ENCODE measurements at regions not wholly inside any gene's neighbourhood (a gene's known extent, or its start where the extent isn't known, plus 50 kb on each side); places are given as distances from the start of the nearest gene placed in this dataset.

DNA sequence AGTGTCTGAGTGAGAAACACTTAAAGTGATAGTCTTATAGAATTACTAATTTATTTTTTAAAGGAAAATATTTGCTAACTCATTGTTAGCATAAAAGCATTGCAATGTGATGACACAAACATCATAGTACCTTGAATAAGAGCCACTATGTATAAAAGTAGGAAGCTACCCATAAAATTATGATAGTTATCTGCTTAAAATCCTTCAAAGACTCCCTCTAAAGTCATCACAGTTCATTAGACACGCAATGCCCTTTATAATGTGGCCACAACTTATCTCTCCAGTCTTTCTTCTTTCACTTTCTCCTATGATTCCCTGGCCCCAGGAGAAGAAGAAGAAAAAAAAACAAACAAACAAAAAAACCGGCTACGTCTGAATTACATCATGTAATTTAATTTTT is 1144.0 kb upstream of the NUDT12 start:
- no peak overlapping the region for H3K4me3 ChIP-seq (ENCODE audit: low read depth in 1 of 3, low read length in 3 of 3)

DNA sequence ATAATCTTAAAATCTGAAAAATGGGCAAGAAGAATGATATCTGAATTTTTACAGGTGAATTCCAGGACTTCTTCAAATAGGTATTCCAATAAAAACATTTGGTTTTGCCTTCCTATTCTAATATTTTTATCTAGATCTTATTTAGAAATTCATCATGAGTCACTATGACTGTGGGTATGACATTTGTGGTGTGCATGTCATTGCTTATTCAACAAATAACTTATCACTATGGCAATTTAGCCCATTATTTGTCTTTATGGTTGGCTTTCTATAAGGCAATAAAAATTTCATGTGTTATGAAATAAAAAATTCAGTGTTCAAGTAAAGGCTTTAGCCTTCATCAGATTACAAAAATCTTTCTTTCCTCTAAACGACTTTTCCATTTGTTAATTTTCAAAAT is 1139.6 kb upstream of the NUDT12 start:
- H3K4me1 ChIP-seq (ENCODE audit: control insufficient read depth in 4 of 4, insufficient read depth in 4 of 4, low read length in 3 of 4) = no peaks in the 10 kb centered on the region
- 62% methylated on average over 1 of the region's 1 CpG for WGBS
- H3K36me3 ChIP-seq (ENCODE audit: control insufficient read depth in 4 of 4, insufficient read depth in 3 of 4, low read depth in 1 of 4, low read length in 3 of 4) = no peaks in the 10 kb centered on the region
- H3K27me3 ChIP-seq (ENCODE audit: control insufficient read depth in 4 of 4, insufficient read depth in 4 of 4, low read length in 3 of 4) = no peaks in the 10 kb centered on the region
- no peak overlapping the region for H3K9ac ChIP-seq (ENCODE audit: low read depth in 1 of 2, low read length in 2 of 2)
- DNase-seq (ENCODE audit: low spot score) = no peak
- H3K9me3 ChIP-seq (ENCODE audit: control insufficient read depth in 4 of 4, low read length in 3 of 4) = peaks cover 1 to 11% (median 8%) of the 10 kb centered on the region in 4 donors
- TF ChIP-seq FOXA1 (IDR thresholded peaks at IDR 0.05) (no peak), JUND (IDR thresholded peaks at IDR 0.05) (no peak), NR2F2 (IDR thresholded peaks at IDR 0.05) (no peak), FOXA2 (IDR thresholded peaks at IDR 0.05) (no peak), SP1 (IDR thresholded peaks at IDR 0.05) (no peak), RAD21 (IDR thresholded peaks at IDR 0.05) (no peak)
- TF ChIP-seq, protein P1, sequence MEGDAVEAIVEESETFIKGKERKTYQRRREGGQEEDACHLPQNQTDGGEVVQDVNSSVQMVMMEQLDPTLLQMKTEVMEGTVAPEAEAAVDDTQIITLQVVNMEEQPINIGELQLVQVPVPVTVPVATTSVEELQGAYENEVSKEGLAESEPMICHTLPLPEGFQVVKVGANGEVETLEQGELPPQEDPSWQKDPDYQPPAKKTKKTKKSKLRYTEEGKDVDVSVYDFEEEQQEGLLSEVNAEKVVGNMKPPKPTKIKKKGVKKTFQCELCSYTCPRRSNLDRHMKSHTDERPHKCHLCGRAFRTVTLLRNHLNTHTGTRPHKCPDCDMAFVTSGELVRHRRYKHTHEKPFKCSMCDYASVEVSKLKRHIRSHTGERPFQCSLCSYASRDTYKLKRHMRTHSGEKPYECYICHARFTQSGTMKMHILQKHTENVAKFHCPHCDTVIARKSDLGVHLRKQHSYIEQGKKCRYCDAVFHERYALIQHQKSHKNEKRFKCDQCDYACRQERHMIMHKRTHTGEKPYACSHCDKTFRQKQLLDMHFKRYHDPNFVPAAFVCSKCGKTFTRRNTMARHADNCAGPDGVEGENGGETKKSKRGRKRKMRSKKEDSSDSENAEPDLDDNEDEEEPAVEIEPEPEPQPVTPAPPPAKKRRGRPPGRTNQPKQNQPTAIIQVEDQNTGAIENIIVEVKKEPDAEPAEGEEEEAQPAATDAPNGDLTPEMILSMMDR (IDR thresholded peaks at IDR 0.05; ENCODE audit: low read depth, low read length, missing input control) = no peak
- TF ChIP-seq, protein P2, sequence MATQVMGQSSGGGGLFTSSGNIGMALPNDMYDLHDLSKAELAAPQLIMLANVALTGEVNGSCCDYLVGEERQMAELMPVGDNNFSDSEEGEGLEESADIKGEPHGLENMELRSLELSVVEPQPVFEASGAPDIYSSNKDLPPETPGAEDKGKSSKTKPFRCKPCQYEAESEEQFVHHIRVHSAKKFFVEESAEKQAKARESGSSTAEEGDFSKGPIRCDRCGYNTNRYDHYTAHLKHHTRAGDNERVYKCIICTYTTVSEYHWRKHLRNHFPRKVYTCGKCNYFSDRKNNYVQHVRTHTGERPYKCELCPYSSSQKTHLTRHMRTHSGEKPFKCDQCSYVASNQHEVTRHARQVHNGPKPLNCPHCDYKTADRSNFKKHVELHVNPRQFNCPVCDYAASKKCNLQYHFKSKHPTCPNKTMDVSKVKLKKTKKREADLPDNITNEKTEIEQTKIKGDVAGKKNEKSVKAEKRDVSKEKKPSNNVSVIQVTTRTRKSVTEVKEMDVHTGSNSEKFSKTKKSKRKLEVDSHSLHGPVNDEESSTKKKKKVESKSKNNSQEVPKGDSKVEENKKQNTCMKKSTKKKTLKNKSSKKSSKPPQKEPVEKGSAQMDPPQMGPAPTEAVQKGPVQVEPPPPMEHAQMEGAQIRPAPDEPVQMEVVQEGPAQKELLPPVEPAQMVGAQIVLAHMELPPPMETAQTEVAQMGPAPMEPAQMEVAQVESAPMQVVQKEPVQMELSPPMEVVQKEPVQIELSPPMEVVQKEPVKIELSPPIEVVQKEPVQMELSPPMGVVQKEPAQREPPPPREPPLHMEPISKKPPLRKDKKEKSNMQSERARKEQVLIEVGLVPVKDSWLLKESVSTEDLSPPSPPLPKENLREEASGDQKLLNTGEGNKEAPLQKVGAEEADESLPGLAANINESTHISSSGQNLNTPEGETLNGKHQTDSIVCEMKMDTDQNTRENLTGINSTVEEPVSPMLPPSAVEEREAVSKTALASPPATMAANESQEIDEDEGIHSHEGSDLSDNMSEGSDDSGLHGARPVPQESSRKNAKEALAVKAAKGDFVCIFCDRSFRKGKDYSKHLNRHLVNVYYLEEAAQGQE (IDR thresholded peaks at IDR 0.05) = no peak
- H3K27ac ChIP-seq (ENCODE audit: low read depth in 1 of 2, low read length in 2 of 2) = no peak overlapping the region
- H3K4me3 ChIP-seq (ENCODE audit: low read depth in 1 of 3, low read length in 3 of 3) = no peak overlapping the region

More for the DNA sequence above, 1144.0 kb upstream of the NUDT12 start:
- 50% methylated on average over 3 of the region's 3 CpGs for WGBS
- no peaks in the 10 kb centered on the region for H3K4me1 ChIP-seq (ENCODE audit: control insufficient read depth in 4 of 4, insufficient read depth in 4 of 4, low read length in 3 of 4)
- DNase-seq (ENCODE audit: low spot score) = no peak
- H3K36me3 ChIP-seq (ENCODE audit: control insufficient read depth in 4 of 4, insufficient read depth in 3 of 4, low read depth in 1 of 4, low read length in 3 of 4) = no peaks in the 10 kb centered on the region
- no peaks in the 10 kb centered on the region for H3K9me3 ChIP-seq (ENCODE audit: control insufficient read depth in 4 of 4, low read length in 3 of 4)
- TF ChIP-seq FOXA2 (IDR thresholded peaks at IDR 0.05) (no peak), SP1 (IDR thresholded peaks at IDR 0.05) (no peak), TAF1 (conservative IDR thresholded peaks at IDR 0.05) (no peak), YY1 (IDR thresholded peaks at IDR 0.05) (no peak), RXRA (IDR thresholded peaks at IDR 0.05) (no peak)
- TF ChIP-seq, protein P3, sequence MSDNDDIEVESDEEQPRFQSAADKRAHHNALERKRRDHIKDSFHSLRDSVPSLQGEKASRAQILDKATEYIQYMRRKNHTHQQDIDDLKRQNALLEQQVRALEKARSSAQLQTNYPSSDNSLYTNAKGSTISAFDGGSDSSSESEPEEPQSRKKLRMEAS (IDR thresholded peaks at IDR 0.05) = no peak
- no peaks in the 10 kb centered on the region for H3K27me3 ChIP-seq (ENCODE audit: control insufficient read depth in 4 of 4, insufficient read depth in 4 of 4, low read length in 3 of 4)
- H3K9ac ChIP-seq (ENCODE audit: low read depth in 1 of 2, low read length in 2 of 2) = no peak overlapping the region
- no peak overlapping the region for H3K27ac ChIP-seq (ENCODE audit: low read depth in 1 of 2, low read length in 2 of 2)

DNA sequence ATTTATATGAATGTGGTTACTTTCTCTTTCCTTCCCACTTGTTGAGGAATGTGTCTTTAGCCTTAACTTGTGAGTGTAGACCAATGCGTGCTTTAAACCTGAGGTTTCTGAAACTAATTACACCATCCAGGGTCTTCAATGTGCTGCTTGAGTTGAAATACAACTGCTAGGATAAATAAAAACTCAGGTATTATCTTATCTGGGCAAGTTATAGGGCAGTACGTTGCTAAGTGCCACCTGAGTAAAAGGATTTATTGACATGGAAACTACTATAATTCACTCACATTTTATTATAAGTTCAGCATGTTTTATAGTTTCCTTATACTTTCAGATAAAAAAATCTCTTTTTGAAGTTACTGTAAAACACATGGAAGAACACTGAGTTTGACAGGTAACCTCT is 1136.8 kb upstream of the NUDT12 start:
- H3K4me3 ChIP-seq (ENCODE audit: low read depth in 1 of 3, low read length in 3 of 3) = no peak overlapping the region
- H3K9ac ChIP-seq (ENCODE audit: low read depth in 1 of 2, low read length in 2 of 2) = no peak overlapping the region
- no peak overlapping the region for H3K27ac ChIP-seq (ENCODE audit: low read depth in 1 of 2, low read length in 2 of 2)
- no peaks in the 10 kb centered on the region for H3K4me1 ChIP-seq (ENCODE audit: control insufficient read depth in 4 of 4, insufficient read depth in 4 of 4, low read length in 3 of 4)
- peaks cover 1 to 11% (median 8%) of the 10 kb centered on the region in 4 donors for H3K9me3 ChIP-seq (ENCODE audit: control insufficient read depth in 4 of 4, low read length in 3 of 4)
- no peaks in the 10 kb centered on the region for H3K27me3 ChIP-seq (ENCODE audit: control insufficient read depth in 4 of 4, insufficient read depth in 4 of 4, low read length in 3 of 4)
- 60% methylated on average over 2 of the region's 2 CpGs for WGBS
- no peak for DNase-seq (ENCODE audit: low spot score)
- no peaks in the 10 kb centered on the region for H3K36me3 ChIP-seq (ENCODE audit: control insufficient read depth in 4 of 4, insufficient read depth in 3 of 4, low read depth in 1 of 4, low read length in 3 of 4)
- TF ChIP-seq, protein P3 (IDR thresholded peaks at IDR 0.05) = no peak
- TF ChIP-seq TAF1 (conservative IDR thresholded peaks at IDR 0.05) = no peak
- no peak for TF ChIP-seq NR2F2 (IDR thresholded peaks at IDR 0.05)
- no peak for TF ChIP-seq FOXA2 (IDR thresholded peaks at IDR 0.05)
- no peak for TF ChIP-seq HNF4A (conservative IDR thresholded peaks at IDR 0.05)
- TF ChIP-seq, protein P1 (IDR thresholded peaks at IDR 0.05; ENCODE audit: low read depth, low read length, missing input control) = no peak
- TF ChIP-seq, protein P4, sequence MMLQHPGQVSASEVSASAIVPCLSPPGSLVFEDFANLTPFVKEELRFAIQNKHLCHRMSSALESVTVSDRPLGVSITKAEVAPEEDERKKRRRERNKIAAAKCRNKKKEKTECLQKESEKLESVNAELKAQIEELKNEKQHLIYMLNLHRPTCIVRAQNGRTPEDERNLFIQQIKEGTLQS (IDR thresholded peaks at IDR 0.05) = no peak
- no peak for TF ChIP-seq HNF4G (IDR thresholded peaks at IDR 0.05)
- TF ChIP-seq RAD21 (IDR thresholded peaks at IDR 0.05) = no peak
- TF ChIP-seq, protein P2 (IDR thresholded peaks at IDR 0.05) = no peak
- TF ChIP-seq JUND (IDR thresholded peaks at IDR 0.05) = no peak
- no peak for TF ChIP-seq YY1 (IDR thresholded peaks at IDR 0.05)
- TF ChIP-seq SP1 (IDR thresholded peaks at IDR 0.05) = no peak

All from liver (tissue), 8 donors.